Stromal cell of bone marrow (primary cell): ENCODE measurements at regions not wholly inside any gene's neighbourhood (a gene's known extent, or its start where the extent isn't known, plus 50 kb on each side); places are given as distances from the start of the nearest gene placed in this dataset.

Experiments
- DNase-seq: peaks from one replicate; pipeline ENCODE4 v3.0.0-alpha.2; 2012; ENCODE audit warnings: low read depth

DNA sequence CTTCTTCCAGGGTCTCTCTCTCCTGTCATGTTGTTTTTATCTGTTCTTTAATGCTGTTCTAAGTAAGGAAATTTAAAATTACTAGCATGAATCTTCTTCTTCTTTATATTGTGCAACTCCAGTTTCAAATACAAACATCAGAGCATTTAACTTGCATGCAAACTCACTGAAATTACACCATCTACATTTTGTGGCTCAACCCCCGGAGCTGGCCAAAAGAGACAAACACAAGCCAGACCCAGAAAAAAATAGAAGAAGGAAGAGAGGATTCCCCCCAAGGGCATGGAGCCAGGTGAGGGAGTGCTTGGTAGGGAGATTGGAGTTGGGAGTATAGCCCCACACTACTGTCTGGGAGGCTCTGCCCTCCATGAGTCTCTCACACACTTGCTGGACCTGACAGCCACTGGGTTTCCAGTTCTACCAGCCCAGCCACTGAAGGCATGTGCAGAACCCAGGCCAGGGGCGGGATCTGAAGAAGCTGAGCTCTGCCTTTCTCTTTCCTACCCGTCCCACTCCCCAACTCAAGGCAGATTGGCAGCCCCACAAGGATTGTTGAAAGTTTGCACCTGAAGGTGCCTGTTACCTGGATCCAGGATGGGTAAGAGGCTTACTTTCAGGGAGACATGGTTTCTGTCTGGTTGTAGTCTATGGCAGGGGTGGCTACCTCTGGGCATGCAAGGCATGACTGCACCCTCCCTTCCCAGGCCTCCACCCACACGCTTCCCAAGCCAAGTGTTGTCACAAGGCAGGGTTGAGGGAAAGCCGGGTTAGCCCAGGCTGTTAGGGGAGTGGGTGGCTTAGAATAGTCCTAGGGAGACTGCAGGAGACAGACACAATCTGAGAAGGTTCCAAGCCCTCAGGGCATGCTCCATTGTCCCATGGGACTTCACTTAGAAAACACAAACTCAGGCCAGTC, 297.2 kb downstream of the TGFB2 start:
- peak; percentile 48 for DNase-seq

- DNase-seq: no peak
These were observed 298.1 kb downstream of the TGFB2 start for GRCh38 chr1:218643281-218643680.

GRCh38 chr1:218643926-218644325, 298.8 kb downstream of the TGFB2 start:
- no peak for DNase-seq

GRCh38 chr1:218646288-218646687, 301.2 kb downstream of the TGFB2 start:
- no peak for DNase-seq

DNA sequence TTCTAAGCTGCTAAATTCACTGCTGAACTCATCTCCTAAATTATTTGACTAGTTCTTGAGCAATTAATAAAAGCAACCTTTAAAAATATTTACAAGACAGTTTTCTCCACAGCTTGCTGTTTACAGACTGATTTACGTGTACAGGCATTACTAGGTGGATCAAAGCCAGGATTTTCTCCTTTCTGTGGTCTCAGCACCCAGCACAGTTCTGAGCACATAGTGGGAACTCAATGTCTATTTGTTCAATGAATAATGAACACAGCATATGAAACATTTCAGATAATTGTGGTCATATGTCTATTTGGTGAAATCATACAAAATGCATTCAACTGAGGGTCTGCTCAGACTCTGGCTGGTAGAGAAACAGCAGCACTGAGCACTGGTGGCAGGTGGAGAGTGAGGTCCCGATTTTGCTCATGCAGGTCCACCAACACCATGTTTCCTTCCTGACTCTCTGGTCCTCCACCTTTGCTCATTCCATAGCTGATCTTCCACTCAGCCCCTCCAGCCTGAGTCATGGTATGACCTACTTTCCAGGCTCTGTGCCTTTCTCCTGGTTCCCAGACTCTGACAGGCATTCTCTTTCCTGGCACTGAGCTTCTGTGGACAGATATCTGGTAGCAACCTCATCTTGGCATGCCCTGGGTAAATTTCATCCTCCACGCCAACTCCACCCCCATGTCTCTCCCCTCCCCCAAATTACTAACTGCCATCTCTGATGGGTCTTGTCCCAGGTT, 311.3 kb downstream of the TGFB2 start:
- no peak for DNase-seq

GRCh38 chr1:218658269-218658668, 313.1 kb downstream of the TGFB2 start:
- no peak for DNase-seq

- peak; percentile 65 for DNase-seq
These were observed 313.8 kb downstream of the TGFB2 start for GRCh38 chr1:218658899-218659298.

DNA sequence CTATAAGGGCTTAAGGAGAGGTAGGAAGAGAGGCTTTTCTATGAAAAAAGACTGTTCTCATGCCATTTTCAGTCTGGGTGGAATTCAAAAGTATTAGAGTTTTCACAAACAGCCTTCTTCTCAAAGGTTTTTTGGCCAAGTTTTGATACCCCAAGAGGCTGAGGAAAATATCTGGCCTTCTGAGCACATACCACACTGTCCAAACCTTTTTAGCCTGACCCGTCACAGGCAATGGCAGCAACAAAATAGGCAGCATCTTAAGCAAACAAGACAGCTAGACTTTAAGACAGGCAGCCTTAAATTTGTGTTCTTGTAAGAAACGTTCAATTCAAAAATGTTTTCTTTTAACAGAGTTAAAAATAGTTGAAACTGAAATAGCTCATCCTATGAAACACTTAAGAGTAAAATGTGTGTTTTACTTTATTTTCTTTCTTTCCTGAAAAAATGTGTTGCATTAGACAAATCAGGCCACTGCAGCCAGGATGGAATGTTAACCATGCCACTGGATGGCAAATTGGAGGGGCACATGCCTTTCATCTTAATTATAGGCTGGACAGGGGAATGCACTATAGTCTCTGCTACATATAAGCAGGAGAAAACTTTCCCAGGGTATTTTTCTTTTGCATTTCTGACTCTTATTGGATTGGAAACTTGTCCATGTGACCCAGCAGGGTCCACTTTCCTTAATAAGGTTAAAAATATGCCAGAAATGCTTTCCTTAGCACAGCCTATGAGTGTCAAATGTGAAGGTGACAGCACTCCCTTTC, 315.0 kb downstream of the TGFB2 start:
- DNase-seq: no peak

DNA sequence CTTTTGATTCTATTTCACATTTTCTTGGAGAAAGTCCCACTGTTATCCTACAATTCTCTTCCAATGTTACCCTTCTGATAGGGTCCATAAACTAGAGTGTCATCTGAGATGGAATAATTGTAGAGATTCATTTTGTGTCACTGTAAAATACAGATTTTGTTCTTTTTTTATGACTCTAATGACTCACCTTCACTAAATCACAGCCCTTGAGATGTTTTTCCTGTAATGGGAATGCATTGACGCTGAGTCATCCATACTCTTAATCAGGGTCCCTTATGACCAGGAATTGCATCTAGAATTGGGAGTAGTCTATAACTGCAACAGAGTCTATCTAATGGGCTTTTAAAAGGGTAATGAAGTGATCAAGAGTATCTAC, 315.5 kb downstream of the TGFB2 start:
- peak; percentile 52 for DNase-seq

- DNase-seq: no peak
These were observed 316.3 kb downstream of the TGFB2 start for GRCh38 chr1:218661411-218661810.

DNA sequence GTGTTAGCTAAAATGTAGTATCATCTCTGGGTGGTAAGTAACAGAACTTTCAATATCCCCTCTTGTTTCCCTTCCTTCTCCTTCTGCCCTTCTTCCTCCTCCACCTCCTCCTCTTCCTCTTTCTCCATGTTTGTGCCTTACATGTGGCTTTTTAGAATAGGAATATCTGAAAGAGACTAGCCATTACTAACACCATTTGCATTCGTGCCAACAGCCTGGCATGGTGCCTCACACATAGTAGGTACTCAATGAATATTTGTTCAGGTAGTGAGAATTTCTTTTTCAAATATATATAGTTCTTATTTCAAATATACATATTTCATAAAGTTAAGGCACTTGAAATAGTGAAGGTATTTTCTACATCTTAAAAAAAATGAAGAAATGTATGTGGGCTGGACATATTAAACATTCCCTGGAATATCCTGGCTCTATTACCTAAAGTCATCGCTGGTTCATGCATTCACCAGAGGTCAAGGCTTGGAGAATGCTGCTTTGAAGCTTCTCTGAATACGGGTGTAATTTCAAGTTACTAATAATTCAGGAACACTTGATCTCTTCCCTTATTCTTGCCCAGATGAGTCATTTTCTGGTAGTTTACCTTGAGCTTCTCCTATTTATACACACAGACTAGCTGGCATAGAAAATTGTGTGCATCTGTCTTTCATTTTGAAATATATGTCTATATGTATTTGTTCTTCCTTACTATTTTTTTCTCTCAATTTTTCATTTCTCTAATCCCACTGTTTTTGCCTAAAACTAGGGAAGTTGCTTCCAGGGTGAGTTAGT, 319.4 kb downstream of the TGFB2 start:
- DNase-seq: no peak

- DNase-seq: peak; percentile 90
These were observed 320.1 kb downstream of the TGFB2 start for GRCh38 chr1:218665221-218665620.

GRCh38 chr1:218666263-218666662, 321.1 kb downstream of the TGFB2 start:
- no peak for DNase-seq

DNA sequence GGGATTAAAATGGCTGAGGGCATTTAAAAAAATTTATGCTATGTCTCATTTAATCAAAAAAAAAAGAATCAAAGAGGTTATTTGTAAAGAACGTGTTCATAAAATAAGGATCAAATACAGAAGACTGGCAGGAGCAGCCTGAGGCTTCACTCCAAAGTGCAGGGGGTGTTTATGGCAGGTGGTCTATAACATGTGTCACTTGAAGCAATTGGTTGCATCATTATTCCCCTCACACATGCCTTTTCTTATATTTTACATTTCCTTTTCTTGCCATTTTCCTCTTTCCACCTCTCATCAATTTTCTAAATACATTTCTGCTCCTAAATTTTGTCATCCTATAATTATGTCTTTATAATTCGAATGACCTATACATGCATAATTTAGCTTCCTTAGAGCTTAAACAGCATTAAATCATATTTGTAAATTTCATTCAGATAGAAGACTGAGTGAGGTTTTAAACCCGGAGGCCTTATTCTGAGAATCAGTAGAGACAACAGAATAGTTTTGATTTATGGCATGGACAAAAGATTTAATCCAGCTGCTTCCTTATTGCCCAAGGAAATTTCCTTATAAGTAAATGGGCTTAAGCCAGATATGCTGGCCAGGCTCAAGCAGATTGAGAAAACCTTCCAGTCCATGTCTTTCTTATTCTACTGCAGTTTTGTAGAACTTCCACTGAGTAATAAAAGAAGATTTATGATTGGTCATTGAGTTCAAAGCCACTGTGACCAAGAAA, 322.8 kb downstream of the TGFB2 start:
- DNase-seq: no peak

DNA sequence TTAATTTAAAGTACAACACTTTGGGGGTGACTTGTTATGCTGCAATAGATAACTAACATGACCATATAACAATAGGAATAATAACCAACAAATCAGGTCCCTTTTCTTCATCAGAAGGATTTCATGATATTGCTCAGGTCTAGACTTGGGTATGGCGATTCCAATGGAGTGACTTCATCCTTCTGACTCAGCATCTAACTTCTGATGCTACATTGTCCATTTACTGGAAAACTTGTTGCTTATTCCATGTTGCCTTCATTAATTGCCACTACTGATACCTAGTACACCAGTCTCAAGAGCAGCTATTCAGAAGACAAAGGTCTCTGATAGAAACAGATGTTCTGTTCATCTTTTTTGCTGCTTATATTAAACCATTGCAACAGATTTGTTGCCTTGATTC, 324.3 kb downstream of the TGFB2 start:
- no peak for DNase-seq

GRCh38 chr1:218670875-218671274, 325.7 kb downstream of the TGFB2 start:
- DNase-seq: no peak

DNA sequence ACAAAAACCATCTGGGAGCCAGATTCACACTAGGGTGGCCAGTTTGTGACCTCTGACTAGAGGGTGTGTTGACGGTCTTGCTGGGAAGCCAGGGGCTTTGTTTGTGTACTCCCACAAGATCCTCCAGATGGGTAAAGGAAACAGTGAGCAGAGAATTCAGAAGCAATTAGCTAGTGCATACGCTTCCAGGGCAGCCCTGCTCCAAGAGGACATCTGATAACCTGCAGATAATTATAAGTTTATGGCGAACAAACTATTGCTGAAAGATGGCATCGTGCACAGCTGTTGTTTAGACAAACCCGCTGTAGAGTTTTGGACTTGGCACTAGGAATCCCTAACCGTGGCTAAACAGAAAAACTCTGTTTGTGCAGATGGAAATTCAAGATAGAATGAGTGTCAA, 326.4 kb downstream of the TGFB2 start:
- DNase-seq: no peak

- no peak for DNase-seq
These were observed 328.0 kb downstream of the TGFB2 start for GRCh38 chr1:218673170-218673569.

GRCh38 chr1:218674280-218674773, 329.2 kb downstream of the TGFB2 start:
- peak; percentile 31 for DNase-seq

GRCh38 chr1:218677026-218677425, 331.9 kb downstream of the TGFB2 start:
- no peak for DNase-seq

DNA sequence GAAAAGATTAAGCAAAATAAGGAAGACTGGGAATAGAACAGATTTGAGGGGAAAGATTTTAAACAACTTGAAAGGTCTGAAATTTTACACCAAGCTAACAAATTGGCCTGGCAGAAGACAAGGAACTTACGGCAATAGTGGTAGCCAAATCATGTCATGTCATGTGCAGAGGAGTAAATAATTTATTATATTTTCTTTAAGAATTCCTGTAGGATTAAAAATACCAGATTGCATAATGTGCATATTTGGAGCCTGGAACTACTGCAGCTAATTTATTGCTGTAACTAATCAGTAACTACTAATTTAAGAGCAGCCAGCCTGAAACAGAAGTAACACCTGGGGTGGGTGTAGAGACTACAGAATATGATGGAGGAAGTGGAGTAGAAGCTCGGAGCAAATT, 334.3 kb downstream of the TGFB2 start:
- DNase-seq: no peak
